Mesenchymal stem cell (in vitro differentiated cells and primary cell): ENCODE measurements at regions not wholly inside any gene's neighbourhood (a gene's known extent, or its start where the extent isn't known, plus 50 kb on each side); places are given as distances from the start of the nearest gene placed in this dataset.
A peak's percentile ranks its signal among the peaks of the same experiment; 100 is the strongest.

ENCODE experiments used
- DNase-seq: peaks from one replicate; pipeline ENCODE4 v3.0.0-alpha.2; 2013
- H2AFZ ChIP-seq: one replicate; pipeline ENCODE4 v1.6.1; 2013; ENCODE audit warnings: low read depth, mild to moderate bottlenecking, control low read depth, inconsistent platforms, low read length, moderate library complexity
- H2AK5ac ChIP-seq: 2 replicates; pipeline ENCODE4 v1.6.1; 2013; ENCODE audit warnings: low read length, moderate library complexity, mild to moderate bottlenecking, inconsistent platforms; ENCODE audit not compliant: severe bottlenecking
- H2BK120ac ChIP-seq: one replicate; pipeline ENCODE4 v1.6.1; 2013; ENCODE audit warnings: low read depth, mild to moderate bottlenecking, inconsistent platforms, low read length, moderate library complexity
- H2BK12ac ChIP-seq, 2 experiments: one replicate each; pipeline ENCODE4 v1.6.1; 2013; ENCODE audit warnings: inconsistent platforms in 2 of 2, low read length in 2 of 2, mild to moderate bottlenecking in 2 of 2, moderate library complexity in 2 of 2, control low read depth in 1 of 2
- H2BK15ac ChIP-seq: one replicate; pipeline ENCODE4 v1.6.1; 2013; ENCODE audit warnings: mild to moderate bottlenecking, low read depth, inconsistent platforms; ENCODE audit not compliant: poor library complexity, severe bottlenecking
- H2BK5ac ChIP-seq: 2 replicates; pipeline ENCODE4 v1.6.1; 2013; ENCODE audit warnings: low read depth, mild to moderate bottlenecking, low read length, control low read depth, inconsistent platforms; ENCODE audit not compliant: poor library complexity, severe bottlenecking
- H3K14ac ChIP-seq, 2 experiments: one replicate each; pipeline ENCODE4 v1.6.1; 2013; ENCODE audit warnings: inconsistent platforms in 2 of 2, low read length in 2 of 2, control low read depth in 1 of 2, mild to moderate bottlenecking in 1 of 2, moderate library complexity in 1 of 2
- H3K18ac ChIP-seq, 2 experiments: one replicate each; pipeline ENCODE4 v1.6.1; 2013; ENCODE audit warnings: inconsistent platforms in 2 of 2, low read length in 2 of 2, control low read depth in 1 of 2, low read depth in 1 of 2, mild to moderate bottlenecking in 1 of 2
- H3K23ac ChIP-seq, 2 experiments: one replicate each; pipeline ENCODE4 v1.6.1; 2013; ENCODE audit warnings: inconsistent platforms in 2 of 2, low read length in 2 of 2, mild to moderate bottlenecking in 2 of 2, moderate library complexity in 2 of 2, control low read depth in 1 of 2
- H3K27ac ChIP-seq: 2 replicates; pipeline ENCODE4 v1.5.1; 2013; ENCODE audit warnings: mild to moderate bottlenecking, moderate library complexity, low read length, control low read depth, inconsistent platforms; ENCODE audit not compliant: poor library complexity, severe bottlenecking
- H3K27me3 ChIP-seq, 2 experiments: 2 replicates each; pipeline versions ENCODE4 v1.6.1 to v1.7.0; 2013; ENCODE audit warnings: low read length in 2 of 2, mild to moderate bottlenecking in 2 of 2, moderate library complexity in 2 of 2, control low read depth in 1 of 2, inconsistent platforms in 1 of 2; ENCODE audit not compliant: control insufficient read depth in 1 of 2, insufficient read depth in 1 of 2
- H3K36me3 ChIP-seq, 2 experiments: 2 replicates each; pipeline versions ENCODE4 v1.6.1 to v1.7.0; 2013; ENCODE audit warnings: low read length in 2 of 2, control low read depth in 1 of 2, inconsistent platforms in 1 of 2, low read depth in 1 of 2, mild to moderate bottlenecking in 1 of 2; ENCODE audit not compliant: insufficient read depth in 2 of 2, control insufficient read depth in 1 of 2
- H3K4ac ChIP-seq, 2 experiments: one replicate each; pipeline ENCODE4 v1.6.1; 2013; ENCODE audit warnings: inconsistent platforms in 2 of 2, low read length in 2 of 2, mild to moderate bottlenecking in 2 of 2, moderate library complexity in 2 of 2, control low read depth in 1 of 2, low read depth in 1 of 2
- H3K4me1 ChIP-seq: 2 replicates; pipeline ENCODE4 v1.6.1; 2013; ENCODE audit warnings: low read depth, low read length, control low read depth; ENCODE audit not compliant: control insufficient read depth, insufficient read depth
- H3K4me2 ChIP-seq: 2 replicates; pipeline ENCODE4 v1.6.1; 2013; ENCODE audit warnings: low read length, mild to moderate bottlenecking, inconsistent platforms; ENCODE audit not compliant: poor library complexity, severe bottlenecking
- H3K4me3 ChIP-seq, 2 experiments: 2 replicates each; pipeline versions ENCODE4 v1.5.1 to v1.7.0; 2013; ENCODE audit warnings: low read length in 2 of 2, mild to moderate bottlenecking in 2 of 2, control low read depth in 1 of 2, low read depth in 1 of 2; ENCODE audit not compliant: insufficient read depth in 1 of 2
- H3K79me1 ChIP-seq: replicated peaks from 2 replicates; pipeline ENCODE4 v1.6.1; 2013; ENCODE audit warnings: mild to moderate bottlenecking, control low read depth, low read length, inconsistent platforms; ENCODE audit not compliant: poor library complexity, severe bottlenecking
- H3K9ac ChIP-seq: 2 replicates; pipeline ENCODE4 v1.7.0; 2013; ENCODE audit warnings: mild to moderate bottlenecking, low read length, moderate library complexity
- H3K9me3 ChIP-seq: 2 replicates; pipeline ENCODE4 v1.7.0; 2013; ENCODE audit warnings: mild to moderate bottlenecking, low read length; ENCODE audit not compliant: control insufficient read depth
- H4K8ac ChIP-seq: one replicate; pipeline ENCODE4 v1.6.1; 2013; ENCODE audit warnings: inconsistent platforms, mild to moderate bottlenecking, low read length, moderate library complexity
- H4K91ac ChIP-seq: one replicate; pipeline ENCODE4 v1.6.1; 2013; ENCODE audit warnings: mild to moderate bottlenecking, low read length, inconsistent platforms
- WGBS: methylation state at CpG from one replicate; pipeline ENCODE4 v1.1.7; 2013; ENCODE audit warnings: mixed read lengths; 5-methylcytosine and 5-hydroxymethylcytosine counted together

GRCh38 chr14:65226824-65227604 lies 124.7 kb upstream of the MAX start:
- Histone ChIP-seq H3K14ac (peak overlapping the region in 1 of 2 experiments; percentile 56), H2BK5ac (no peak overlapping the region), H3K27ac (no peak overlapping the region), H3K27me3 (no peaks in the 10 kb centered on the region), H2BK15ac (peak overlapping the region; percentile 73), H3K4me1 (peaks cover 18% of the 10 kb centered on the region), H4K91ac (peak overlapping the region; percentile 4), H3K4ac (peak overlapping the region; percentile 66 to 71), H3K4me3 (no peak overlapping the region), H2AFZ (no peak overlapping the region), H3K79me1 (no peaks in the 10 kb centered on the region), H3K9ac (peak overlapping the region; percentile 9), H2AK5ac (peak overlapping the region; percentile 91), H3K4me2 (no peak overlapping the region), H3K23ac (no peak overlapping the region), H3K36me3 (no peaks in the 10 kb centered on the region), H4K8ac (peak overlapping the region; percentile 10), H2BK12ac (peak overlapping the region; percentile 95 to 96), H3K9me3 (no peaks in the 10 kb centered on the region), H3K18ac (peak overlapping the region in 1 of 2 experiments; percentile 80), H2BK120ac (peak overlapping the region; percentile 21)
- DNase-seq, result peak; percentile 54
- WGBS, result 89% methylated on average over 5 of the region's 7 CpGs

- Histone ChIP-seq H3K4ac (no peak overlapping the region), H2BK15ac (no peak overlapping the region), H3K27me3 (no peaks in the 10 kb centered on the region), H3K9me3 (no peaks in the 10 kb centered on the region), H3K23ac (no peak overlapping the region), H3K79me1 (no peaks in the 10 kb centered on the region), H2BK12ac (peak overlapping the region; percentile 23 to 37), H3K4me1 (peaks cover 18% of the 10 kb centered on the region), H3K4me3 (no peak overlapping the region), H3K14ac (no peak overlapping the region), H4K91ac (no peak overlapping the region), H3K27ac (no peak overlapping the region), H3K4me2 (no peak overlapping the region), H3K18ac (no peak overlapping the region), H2BK120ac (no peak overlapping the region), H4K8ac (peak overlapping the region; percentile 14), H2AK5ac (no peak overlapping the region), H2BK5ac (no peak overlapping the region), H3K36me3 (no peaks in the 10 kb centered on the region), H2AFZ (no peak overlapping the region), H3K9ac (no peak overlapping the region)
- no CpG with 5 or more reads among the region's 2 CpGs for WGBS
- DNase-seq, result no peak
These were observed 126.1 kb upstream of the MAX start for GRCh38 chr14:65228436-65228835.

GRCh38 chr14:65228956-65229747 lies 126.8 kb upstream of the MAX start:
- Histone ChIP-seq H3K4me3 (peak overlapping the region in 1 of 2 experiments; percentile 68), H3K4me1 (peaks cover 18% of the 10 kb centered on the region), H3K23ac (no peak overlapping the region), H2BK12ac (peak overlapping the region in 1 of 2 experiments; percentile 95), H3K18ac (peak overlapping the region in 1 of 2 experiments; percentile 88), H3K79me1 (no peaks in the 10 kb centered on the region), H3K27ac (no peak overlapping the region), H4K91ac (peak overlapping the region; percentile 8), H3K14ac (peak overlapping the region in 1 of 2 experiments; percentile 89), H2BK120ac (peak overlapping the region; percentile 8), H3K9me3 (no peaks in the 10 kb centered on the region), H2AK5ac (no peak overlapping the region), H3K4me2 (no peak overlapping the region), H2AFZ (peak overlapping the region; percentile 54), H2BK15ac (no peak overlapping the region), H3K36me3 (no peaks in the 10 kb centered on the region), H4K8ac (peak overlapping the region; percentile 62), H3K4ac (peak overlapping the region in 1 of 2 experiments; percentile 89), H3K9ac (peak overlapping the region; percentile 91), H2BK5ac (no peak overlapping the region), H3K27me3 (no peaks in the 10 kb centered on the region)
- no peak for DNase-seq
- WGBS, result 83% methylated on average over 6 of the region's 8 CpGs
